GM12875 (cell line): ENCODE measurements at regions not wholly inside any gene's neighbourhood (a gene's known extent, or its start where the extent isn't known, plus 50 kb on each side); places are given as distances from the start of the nearest gene placed in this dataset.

ENCODE experiments used
- H3K4me3 ChIP-seq: one replicate; pipeline ENCODE4 v1.5.1; 2011; ENCODE audit warnings: low read depth, low read length, control low read depth
- CTCF ChIP-seq: IDR thresholded peaks from 2 replicates; pipeline ENCODE4 v1.5.1; 2011; ENCODE audit warnings: low read depth, mild to moderate bottlenecking, control low read depth, inconsistent platforms, low read length, moderate library complexity, borderline replicate concordance; ENCODE audit not compliant: insufficient read depth

- no peak for TF ChIP-seq CTCF
Observed at GRCh38 chr7:136807598-136807997, 60.9 kb upstream of the CHRM2 start.

GRCh38 chr7:136803028-136803427 lies 65.4 kb upstream of the CHRM2 start:
- TF ChIP-seq CTCF: no peak
- no peak overlapping the region for H3K4me3 ChIP-seq

More at GRCh38 chr7:136807598-136807997, 60.9 kb upstream of the CHRM2 start:
- H3K4me3 ChIP-seq: no peak overlapping the region

- TF ChIP-seq CTCF: no peak
- no peak overlapping the region for H3K4me3 ChIP-seq
Observed at GRCh38 chr7:136783934-136784333, 84.5 kb upstream of the CHRM2 start.

- no peak for TF ChIP-seq CTCF
- no peak overlapping the region for H3K4me3 ChIP-seq
Observed at GRCh38 chr7:136741941-136742340, 126.5 kb upstream of the CHRM2 start.

- TF ChIP-seq CTCF: no peak
- H3K4me3 ChIP-seq: no peak overlapping the region
Observed at GRCh38 chr7:136728945-136729344, 139.5 kb upstream of the CHRM2 start.

GRCh38 chr7:136726460-136726859 lies 142.0 kb upstream of the CHRM2 start:
- no peak for TF ChIP-seq CTCF

GRCh38 chr7:136717910-136718557 lies 150.4 kb upstream of the CHRM2 start:
- TF ChIP-seq CTCF: no peak

More at GRCh38 chr7:136726460-136726859, 142.0 kb upstream of the CHRM2 start:
- no peak overlapping the region for H3K4me3 ChIP-seq

More at GRCh38 chr7:136717910-136718557, 150.4 kb upstream of the CHRM2 start:
- H3K4me3 ChIP-seq: no peak overlapping the region
